ENCODE measurements at regions not wholly inside any gene's neighbourhood (a gene's known extent, or its start where the extent isn't known, plus 50 kb on each side); places are given as distances from the start of the nearest gene placed in this dataset.

DNA sequence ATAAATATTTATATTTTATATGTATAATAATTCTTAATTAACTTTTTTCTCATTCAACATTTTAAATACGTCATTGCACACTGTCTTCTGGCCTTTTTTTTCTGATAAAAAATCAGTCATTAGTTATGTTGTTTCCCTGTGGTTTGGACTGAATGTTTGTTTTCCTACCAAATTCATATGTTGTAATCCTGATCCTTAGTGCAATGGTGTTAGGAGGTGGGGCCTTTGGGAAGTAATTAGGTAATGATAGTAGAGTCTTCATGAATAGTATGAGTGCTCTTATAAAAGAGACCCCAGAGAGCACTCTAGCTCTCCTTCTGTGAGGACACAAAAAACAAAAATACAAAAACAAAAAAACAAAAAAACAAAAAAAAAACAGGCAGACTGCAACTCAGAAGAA is 117.2 kb downstream of the GASK1B start:
- TF ChIP-seq, protein P1, sequence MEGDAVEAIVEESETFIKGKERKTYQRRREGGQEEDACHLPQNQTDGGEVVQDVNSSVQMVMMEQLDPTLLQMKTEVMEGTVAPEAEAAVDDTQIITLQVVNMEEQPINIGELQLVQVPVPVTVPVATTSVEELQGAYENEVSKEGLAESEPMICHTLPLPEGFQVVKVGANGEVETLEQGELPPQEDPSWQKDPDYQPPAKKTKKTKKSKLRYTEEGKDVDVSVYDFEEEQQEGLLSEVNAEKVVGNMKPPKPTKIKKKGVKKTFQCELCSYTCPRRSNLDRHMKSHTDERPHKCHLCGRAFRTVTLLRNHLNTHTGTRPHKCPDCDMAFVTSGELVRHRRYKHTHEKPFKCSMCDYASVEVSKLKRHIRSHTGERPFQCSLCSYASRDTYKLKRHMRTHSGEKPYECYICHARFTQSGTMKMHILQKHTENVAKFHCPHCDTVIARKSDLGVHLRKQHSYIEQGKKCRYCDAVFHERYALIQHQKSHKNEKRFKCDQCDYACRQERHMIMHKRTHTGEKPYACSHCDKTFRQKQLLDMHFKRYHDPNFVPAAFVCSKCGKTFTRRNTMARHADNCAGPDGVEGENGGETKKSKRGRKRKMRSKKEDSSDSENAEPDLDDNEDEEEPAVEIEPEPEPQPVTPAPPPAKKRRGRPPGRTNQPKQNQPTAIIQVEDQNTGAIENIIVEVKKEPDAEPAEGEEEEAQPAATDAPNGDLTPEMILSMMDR (conservative IDR thresholded peaks at IDR 0.05; ENCODE audit: low read length), result no peak
- TF ChIP-seq EZH2phosphoT487 (IDR thresholded peaks at IDR 0.05; ENCODE audit: borderline replicate concordance), result no peak

Data from Loucy (cell line).